Renal cortical epithelial cell (primary cell): ENCODE measurements at regions not wholly inside any gene's neighbourhood (a gene's known extent, or its start where the extent isn't known, plus 50 kb on each side); places are given as distances from the start of the nearest gene placed in this dataset.

Source experiments
- DNase-seq: peaks from one replicate; pipeline ENCODE4 v3.0.0-alpha.2; 2011; ENCODE audit warnings: low read depth

- no peak for DNase-seq
Observed at GRCh38 chr4:124219389-124219788, 493.1 kb downstream of the ANKRD50 start.

GRCh38 chr4:124224256-124224655 lies 488.3 kb downstream of the ANKRD50 start:
- DNase-seq = no peak

- DNase-seq = no peak
Observed at GRCh38 chr4:124227981-124228380, 484.6 kb downstream of the ANKRD50 start.

GRCh38 chr4:124230268-124230667 lies 482.3 kb downstream of the ANKRD50 start:
- DNase-seq = no peak

- no peak for DNase-seq
Observed at GRCh38 chr4:124234771-124235170, 477.8 kb downstream of the ANKRD50 start.

GRCh38 chr4:124243671-124244366 lies 468.7 kb downstream of the ANKRD50 start:
- no peak for DNase-seq

- no peak for DNase-seq
Observed at GRCh38 chr4:124253080-124253479, 459.5 kb downstream of the ANKRD50 start.

- DNase-seq = peak; percentile 81
Observed at GRCh38 chr4:124262211-124263179, 450.0 kb downstream of the ANKRD50 start.

- DNase-seq = no peak
Observed at GRCh38 chr4:124265701-124266100, 446.8 kb downstream of the ANKRD50 start.

- no peak for DNase-seq
Observed at GRCh38 chr4:124266721-124267120, 445.8 kb downstream of the ANKRD50 start.

GRCh38 chr4:124276461-124276860 lies 436.1 kb downstream of the ANKRD50 start:
- no peak for DNase-seq

GRCh38 chr4:124277691-124278090 lies 434.8 kb downstream of the ANKRD50 start:
- DNase-seq = no peak

GRCh38 chr4:124278477-124278876 lies 434.1 kb downstream of the ANKRD50 start:
- DNase-seq = peak; percentile 13

GRCh38 chr4:124279741-124280140 lies 432.8 kb downstream of the ANKRD50 start:
- DNase-seq = no peak

GRCh38 chr4:124282301-124282898 lies 430.1 kb downstream of the ANKRD50 start:
- no peak for DNase-seq

GRCh38 chr4:124288706-124289486 lies 423.6 kb downstream of the ANKRD50 start:
- peak; percentile 56 for DNase-seq

GRCh38 chr4:124290678-124291077 lies 421.9 kb downstream of the ANKRD50 start:
- DNase-seq = no peak

- DNase-seq = no peak
Observed at GRCh38 chr4:124295413-124295812, 417.1 kb downstream of the ANKRD50 start.

GRCh38 chr4:124304941-124305340 lies 407.6 kb downstream of the ANKRD50 start:
- no peak for DNase-seq

GRCh38 chr4:124306352-124306751 lies 406.2 kb downstream of the ANKRD50 start:
- no peak for DNase-seq

- no peak for DNase-seq
Observed at GRCh38 chr4:124307143-124307542, 405.4 kb downstream of the ANKRD50 start.

GRCh38 chr4:124318292-124318691 lies 394.2 kb downstream of the ANKRD50 start:
- DNase-seq = peak; percentile 26
